Transverse colon (tissue), 3 donors: ENCODE measurements at regions not wholly inside any gene's neighbourhood (a gene's known extent, or its start where the extent isn't known, plus 50 kb on each side); places are given as distances from the start of the nearest gene placed in this dataset.

Experiments used
- POLR2A ChIP-seq: fragments of 450-650 bp; IDR thresholded peaks from one replicate; pipeline ENCODE4 v1.6.1; 2016; ENCODE audit warnings: antibody characterized with exemption, mild to moderate bottlenecking, moderate library complexity
- TF ChIP-seq, protein P1 (sequence below), 5 experiments: fragments of 200-600 bp in 3 of 5; fragments of 450-650 bp in 2 of 5; sonication (generic) in 3 of 5; IDR thresholded peaks; 1 replicate in 2 of 5; 2 replicates in 3 of 5; pipeline ENCODE4 v1.5.1; 2016 to 2017; ENCODE audit warnings: antibody characterized with exemption in 5 of 5, inconsistent platforms in 3 of 5, mild to moderate bottlenecking in 2 of 5, moderate library complexity in 1 of 5

GRCh38 chr6:145161501-145161900, 573.8 kb downstream of the EPM2A start:
- TF ChIP-seq POLR2A, result no peak
- TF ChIP-seq, protein P1, sequence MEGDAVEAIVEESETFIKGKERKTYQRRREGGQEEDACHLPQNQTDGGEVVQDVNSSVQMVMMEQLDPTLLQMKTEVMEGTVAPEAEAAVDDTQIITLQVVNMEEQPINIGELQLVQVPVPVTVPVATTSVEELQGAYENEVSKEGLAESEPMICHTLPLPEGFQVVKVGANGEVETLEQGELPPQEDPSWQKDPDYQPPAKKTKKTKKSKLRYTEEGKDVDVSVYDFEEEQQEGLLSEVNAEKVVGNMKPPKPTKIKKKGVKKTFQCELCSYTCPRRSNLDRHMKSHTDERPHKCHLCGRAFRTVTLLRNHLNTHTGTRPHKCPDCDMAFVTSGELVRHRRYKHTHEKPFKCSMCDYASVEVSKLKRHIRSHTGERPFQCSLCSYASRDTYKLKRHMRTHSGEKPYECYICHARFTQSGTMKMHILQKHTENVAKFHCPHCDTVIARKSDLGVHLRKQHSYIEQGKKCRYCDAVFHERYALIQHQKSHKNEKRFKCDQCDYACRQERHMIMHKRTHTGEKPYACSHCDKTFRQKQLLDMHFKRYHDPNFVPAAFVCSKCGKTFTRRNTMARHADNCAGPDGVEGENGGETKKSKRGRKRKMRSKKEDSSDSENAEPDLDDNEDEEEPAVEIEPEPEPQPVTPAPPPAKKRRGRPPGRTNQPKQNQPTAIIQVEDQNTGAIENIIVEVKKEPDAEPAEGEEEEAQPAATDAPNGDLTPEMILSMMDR (IDR thresholded peaks at IDR 0.05), result no peak
